ENCODE measurements at regions not wholly inside any gene's neighbourhood (a gene's known extent, or its start where the extent isn't known, plus 50 kb on each side); places are given as distances from the start of the nearest gene placed in this dataset.

DNA sequence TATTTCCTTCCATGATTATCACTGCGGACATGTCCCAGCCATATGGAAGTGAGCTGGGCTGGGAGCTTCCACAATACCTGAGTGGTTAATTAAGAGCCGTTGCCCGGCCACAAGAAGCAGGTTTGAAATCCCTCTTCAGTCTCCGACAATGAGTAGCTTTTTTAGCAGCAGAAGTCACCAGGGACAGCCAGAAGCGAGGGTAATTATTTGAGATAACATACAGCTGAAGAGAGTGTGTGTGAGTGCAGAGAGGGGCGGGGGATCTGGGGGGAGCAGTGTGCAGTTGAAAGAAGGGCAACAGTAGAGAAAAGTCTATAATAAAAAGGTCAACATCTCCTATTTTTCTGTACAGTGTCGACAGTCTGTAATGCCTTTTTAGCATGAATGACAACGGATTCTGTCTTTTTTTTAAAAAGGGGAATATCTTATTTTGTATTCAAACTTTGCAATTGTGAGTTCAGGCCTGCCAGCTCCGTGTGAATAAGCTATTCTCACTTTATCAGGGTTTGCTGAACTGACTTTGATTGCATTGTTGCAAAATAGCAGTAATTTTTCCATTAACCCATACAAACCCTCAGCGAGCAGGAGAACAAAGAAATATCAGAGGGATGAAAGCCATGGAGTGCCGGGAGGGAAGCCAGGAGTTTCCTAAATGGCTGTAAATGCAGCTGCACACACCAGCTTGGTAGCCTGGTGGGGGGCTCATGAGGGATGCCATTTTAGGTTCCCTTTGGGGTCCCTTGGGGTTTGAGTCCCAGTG, 220.3 kb upstream of the IRX3 start:
- no peak for DNase-seq

DNA sequence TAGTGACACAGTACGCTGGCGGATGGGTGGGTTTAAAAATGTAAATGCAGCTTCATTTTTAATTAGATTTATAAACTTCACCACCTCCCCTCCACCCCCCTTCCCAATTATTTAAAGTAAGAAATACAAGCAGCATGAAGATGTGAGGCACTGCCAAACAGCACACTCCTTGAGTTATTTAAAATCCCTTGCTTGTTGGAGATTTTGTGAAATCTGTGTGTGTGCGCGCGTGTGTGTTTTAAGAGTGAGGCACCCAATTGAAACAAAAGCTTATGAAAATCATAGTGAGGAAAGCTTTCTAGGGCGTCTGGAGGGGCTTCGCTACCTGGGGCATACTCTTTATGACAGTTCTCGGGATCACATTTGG, 219.6 kb upstream of the IRX3 start:
- no peak for DNase-seq

DNA sequence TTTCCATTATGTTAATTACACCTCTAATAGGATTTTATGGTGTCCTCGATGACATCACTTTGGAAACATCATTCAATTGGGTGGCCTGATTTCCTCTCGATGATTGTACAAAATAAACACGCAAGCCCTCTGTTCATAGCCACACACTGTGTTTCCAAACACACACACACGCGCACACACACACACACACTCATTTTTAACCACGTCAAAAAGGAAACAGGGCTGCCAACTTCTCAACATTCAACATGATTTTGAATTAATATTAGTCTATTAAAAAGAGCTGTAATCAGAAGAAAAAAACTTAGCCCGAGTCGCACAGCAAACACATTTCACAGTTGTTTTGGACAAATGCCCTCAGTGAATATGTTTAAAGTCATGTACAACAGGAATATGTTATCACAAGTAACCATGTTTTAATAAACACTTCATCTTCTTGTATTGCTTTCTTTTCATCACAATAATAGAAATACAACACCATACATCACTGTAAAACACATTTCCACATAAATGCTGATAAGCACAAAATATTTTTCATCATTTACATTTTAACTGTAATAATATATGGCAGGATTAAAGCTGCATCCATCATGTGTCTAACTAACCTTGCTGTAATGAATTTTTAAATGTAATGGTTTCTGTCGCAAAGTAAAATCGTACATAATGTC, 219.1 kb upstream of the IRX3 start:
- no peak for DNase-seq

DNA sequence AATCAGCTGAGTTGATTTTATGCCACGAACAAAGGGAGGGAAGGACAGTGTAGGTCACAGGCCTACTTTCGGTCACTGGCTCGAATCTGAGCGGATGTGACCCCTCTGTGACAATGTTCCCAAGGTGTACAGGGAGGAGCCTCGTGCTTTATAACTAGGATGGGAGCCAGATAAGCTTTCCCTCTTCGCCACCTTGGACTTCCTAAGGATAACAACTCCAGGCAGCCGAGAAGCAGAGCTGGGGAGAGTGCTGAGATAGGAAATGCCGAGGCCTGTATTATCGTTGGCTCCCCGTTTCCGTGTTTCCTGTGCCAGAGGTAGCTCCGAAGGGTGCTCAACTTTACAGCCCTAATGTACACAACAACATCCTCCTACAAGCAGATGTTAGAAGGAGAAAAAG, 217.8 kb upstream of the IRX3 start:
- DNase-seq, result no peak

DNA sequence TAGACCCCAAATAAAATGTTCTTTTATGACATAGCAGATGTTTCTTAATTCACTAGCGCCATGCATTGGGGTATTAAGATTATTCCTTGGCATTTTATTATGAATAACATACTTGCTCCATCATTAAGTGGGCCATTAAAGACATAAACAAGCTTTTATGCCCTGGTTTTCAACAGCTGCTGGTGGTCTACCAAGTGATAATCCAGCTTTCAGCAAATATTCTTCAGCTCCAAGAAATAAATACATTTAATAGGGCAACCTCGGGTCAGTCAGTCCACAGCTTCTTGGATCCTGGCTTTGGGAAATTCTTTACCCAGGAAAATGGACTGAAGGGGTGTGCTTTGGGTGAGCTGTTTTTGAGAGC, 217.3 kb upstream of the IRX3 start:
- DNase-seq, result no peak

DNA sequence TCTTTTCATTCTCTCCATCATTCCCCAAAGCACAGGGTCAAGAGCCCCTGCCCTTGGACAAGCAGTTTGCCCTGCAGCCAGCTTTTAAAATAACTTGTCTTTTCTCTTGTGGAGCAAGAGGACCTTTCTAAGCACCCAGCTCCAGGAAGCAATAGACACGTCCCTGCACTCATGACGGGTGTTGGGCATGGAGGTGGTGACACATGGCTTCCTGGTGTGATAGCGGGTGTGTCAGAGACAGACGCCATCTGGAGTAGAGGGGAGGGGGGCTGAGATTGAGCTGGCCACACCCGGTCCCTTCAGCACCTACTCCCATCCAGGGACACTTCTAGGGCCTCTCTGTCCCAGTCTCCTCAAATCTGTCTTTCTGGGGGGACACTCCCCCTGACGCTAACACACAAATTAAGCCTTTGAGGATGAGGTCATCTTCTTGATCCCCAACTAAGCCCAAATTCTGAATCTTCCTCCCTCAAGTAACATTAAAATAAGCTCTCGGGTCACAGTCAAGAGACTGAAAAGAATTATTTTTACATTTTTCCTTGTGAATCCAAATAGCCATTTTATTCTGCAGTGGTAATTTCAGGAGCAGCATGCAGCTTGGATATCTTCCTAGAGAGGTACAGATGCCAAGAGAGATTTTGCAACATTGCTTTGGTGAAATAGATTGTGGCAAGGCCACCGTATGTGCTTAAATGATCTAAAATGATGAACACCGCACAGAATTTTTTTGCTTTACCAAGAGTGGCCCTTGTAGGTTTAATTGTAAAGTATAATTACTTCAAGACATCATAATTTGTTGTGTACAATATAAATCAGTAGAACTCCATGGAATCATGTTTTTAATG, 216.6 kb upstream of the IRX3 start:
- DNase-seq, result no peak

DNA sequence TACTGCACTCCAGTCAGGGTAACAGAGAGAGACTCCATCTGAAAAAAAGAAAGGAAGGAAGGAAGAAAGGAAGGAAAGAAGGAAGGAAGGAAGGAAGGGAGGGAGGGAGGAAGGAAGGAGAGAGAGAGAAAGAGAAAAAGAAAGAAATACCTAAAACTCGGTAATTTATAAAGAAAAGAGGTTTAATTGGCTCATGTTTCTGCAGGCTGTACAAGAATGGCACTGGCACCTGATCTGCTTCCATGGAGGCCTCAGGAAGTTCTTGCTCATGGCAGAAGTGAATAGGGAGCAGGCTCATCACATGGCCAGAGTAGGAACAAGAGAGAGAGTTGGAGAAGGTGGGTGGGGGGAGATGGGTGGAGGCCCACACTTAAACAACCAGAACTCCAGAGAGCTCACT, 215.2 kb upstream of the IRX3 start:
- no peak for DNase-seq

DNA sequence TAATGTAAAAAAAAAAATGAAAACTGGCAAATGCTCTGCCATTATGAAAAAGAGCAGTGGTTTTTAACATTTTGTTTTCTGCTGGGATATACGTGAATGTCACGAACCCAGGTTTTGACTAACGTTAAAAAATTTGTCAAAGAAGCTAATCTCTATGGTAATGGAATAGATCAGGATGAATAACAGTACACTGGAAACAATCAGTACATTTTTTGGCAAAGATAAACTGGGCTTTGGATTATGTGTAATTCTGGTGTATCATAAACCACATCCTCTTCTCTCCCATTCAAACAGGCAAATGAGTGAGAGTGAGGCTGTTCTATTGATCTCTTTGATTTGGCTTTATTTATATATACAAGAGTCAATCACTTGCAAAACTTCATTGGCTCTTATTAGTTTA, 207.0 kb upstream of the IRX3 start:
- DNase-seq, result no peak

DNA sequence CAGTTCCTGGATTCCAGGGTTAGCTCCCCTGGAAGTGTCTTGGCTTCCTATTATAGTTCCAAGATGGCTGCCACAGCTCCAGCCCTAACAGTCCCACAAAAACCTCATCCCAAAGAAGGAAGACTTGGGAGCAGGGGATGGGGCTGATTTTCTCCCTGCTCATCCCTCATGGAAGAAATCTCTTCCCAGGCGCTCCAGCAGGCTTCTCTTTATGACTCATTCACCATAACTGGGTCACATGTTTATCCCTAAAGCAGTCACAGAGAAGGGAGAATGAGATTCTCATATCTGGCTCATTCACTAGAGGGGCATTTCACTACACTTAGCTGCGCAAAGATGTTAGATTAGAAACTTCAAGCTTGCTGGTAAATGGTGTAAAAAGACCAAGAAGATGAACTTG, 206.5 kb upstream of the IRX3 start:
- no peak for DNase-seq

DNA sequence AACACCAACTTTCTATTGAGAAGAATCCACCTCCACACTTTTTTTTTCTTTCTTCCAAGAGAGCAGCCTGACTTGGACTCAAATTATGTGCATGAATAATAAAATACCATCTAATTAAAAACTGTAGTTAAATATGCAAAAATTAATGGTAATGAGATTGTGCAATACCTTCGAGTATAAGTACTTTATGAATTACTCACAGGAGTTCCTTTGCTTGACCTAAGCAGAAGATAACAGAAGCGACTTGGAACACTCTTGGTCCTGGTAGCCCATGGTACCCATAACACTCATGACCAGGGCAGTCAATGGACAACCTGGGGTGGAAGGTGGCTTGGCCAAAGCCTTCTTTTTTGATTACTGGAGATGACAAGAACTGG, 203.5 kb upstream of the IRX3 start:
- DNase-seq, result no peak

DNA sequence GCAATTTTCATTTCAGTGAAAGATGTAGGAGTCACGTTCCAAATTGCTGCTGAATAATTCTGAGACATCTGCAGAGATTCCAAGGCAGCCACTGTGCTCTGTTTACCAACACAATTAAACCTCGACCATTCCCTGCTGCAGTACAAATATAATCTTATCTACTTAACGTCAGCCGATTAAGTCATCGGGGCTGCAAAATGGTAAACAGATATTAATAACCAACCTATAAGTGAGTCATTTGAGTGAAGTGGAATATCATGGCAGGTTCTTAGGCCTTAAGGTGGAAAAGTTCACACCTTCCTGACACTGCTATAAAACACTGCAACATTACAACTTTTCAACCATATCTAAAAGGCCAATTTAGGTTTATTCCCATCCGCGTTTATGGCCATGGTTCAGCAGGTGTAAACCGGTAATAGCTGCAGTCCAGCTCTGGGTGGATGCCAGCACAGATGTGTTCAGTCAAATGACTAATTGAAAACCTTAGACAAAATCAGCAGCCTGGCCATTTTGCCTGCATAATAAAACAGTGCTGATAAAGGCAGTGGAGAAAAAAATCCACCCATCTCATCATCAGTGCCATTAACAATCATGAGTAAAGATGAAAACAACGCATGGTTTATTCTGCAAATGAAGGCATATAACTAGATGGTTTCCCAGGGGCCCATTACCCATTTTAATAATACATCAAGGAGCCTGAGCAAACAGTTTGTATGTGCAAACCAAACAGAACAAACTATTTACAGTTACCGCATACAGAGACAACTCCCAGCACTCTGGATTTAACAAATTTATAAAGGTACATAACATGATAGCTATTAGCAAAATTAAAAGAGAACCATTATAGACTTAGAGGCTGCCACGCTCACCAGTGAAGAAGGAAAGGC, 202.9 kb upstream of the IRX3 start:
- peak; percentile 46 for DNase-seq

DNA sequence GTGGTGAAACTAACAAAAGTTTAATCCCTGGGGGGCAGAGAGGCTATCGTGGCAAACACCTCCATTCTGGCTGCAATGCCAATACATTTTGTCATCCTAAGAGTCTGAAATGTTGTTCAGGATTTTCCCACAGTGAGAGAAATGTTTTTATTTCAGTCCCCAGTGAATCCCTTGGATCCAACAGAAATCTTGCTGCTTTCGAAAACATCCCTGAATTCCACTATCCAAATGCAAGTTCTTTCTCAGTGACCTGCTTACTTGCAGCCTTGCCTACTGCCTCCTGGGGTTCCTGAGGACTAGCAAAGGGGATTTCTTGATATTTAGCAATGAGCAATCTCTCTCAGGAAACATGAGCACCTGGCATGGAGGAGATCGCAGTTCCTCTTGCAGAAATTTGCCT, 202.1 kb upstream of the IRX3 start:
- no peak for DNase-seq

DNA sequence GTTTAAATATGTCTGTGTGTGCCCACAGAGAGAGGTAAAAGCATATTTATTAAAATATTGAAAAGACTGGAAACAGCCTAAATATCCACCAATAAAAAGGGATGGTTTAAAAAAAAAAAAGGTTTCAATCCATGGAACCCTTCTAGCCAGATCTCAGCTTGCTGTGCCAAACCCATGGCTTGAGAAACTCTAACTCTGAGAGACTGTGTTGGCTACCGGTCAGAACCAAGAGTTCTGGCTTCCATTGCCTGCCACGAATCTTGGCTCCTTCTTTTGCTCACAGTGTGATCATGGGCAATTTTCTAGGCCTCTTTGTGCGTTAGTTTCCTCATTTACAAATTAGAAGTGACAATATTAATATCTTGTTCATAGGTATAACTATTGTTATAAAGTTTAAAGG, 201.3 kb upstream of the IRX3 start:
- no peak for DNase-seq

DNA sequence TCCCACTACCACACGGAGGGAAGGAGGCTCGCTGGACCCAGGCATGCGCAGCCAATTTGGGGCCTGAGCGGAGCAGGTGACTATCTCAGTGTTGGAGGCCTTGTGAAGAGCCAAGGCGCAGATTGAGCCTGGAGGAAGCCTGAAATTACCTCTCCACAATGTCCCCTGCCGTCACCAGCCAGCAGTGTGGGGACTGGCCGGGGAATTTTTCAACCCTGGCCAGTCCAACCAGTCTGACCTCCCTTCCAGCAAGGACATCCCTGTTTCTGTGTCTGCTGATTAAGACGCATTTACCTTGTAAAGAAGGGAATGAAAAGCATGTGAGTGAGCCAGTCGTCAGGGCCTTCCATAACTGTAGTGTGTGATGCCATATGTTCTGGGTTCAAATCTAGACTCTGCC, 198.1 kb upstream of the IRX3 start:
- no peak for DNase-seq

DNA sequence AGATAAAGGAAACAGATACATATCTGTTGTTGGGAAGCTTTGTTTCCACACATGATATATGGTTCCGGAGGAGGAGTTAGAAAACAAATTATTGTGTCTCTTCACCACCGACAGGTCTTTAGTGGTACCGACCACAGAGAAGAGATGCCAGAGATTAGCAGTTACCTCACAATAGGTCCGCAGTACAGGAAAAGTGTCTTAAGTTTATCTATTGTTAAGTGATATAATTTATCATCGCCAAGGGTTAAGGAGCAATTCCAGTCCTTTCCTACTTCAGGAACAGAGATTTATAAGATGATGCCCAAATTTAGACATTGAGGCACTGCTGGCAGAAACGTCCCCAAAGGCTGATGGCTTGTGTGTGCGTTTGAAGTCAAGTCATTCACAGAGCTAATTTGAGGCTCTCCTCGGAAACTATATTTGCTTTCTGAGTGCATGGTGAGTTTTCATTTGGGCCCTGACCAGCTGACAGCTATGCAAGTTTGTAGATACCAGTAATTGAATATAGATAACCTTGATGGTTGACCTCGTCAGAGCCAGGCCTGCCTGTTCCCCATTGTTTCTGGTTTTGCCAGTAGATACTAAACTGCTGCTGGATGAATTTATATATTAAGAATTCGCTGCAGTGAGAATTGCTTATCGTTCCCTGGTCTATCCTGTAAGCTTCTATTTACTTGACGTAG, 196.4 kb upstream of the IRX3 start:
- no peak for DNase-seq

DNA sequence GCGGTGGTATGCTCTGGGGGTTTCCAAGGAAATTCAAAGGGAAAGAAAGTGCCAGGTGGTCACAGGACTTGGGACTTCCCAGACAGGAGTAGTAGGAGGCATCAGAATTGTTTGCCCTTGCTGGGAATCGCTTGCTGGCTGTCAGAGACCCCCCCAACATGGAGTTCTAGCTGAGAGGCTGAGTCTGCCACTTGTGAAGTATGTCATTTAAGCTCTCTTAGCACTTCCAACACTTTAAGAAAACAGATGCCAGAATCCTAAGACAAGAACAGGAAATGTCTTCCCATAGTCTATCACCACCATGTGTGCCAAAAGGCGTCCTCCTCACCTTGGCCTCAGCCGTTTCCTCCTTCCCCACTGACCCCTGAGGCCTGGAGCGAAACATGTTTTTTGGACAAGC, 193.8 kb upstream of the IRX3 start:
- no peak for DNase-seq

DNA sequence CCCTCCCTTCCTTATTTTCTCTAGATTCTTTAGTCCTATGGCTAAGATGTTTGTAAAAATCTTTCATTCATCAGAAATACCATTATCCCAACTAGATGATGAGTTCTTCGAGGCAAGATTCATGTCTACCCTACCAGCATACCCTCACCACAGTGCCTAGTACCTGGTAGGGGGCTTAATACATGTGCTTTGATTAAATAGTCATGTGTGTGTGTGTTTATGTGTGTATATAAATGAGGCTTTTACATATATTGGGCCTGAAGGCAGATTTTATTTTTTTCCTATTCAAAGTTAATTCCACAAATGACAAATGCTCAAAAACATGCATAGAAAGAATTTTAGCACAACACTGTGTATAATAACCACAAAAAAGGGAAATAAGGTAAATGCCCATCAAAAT, 193.0 kb upstream of the IRX3 start:
- no peak for DNase-seq

DNA sequence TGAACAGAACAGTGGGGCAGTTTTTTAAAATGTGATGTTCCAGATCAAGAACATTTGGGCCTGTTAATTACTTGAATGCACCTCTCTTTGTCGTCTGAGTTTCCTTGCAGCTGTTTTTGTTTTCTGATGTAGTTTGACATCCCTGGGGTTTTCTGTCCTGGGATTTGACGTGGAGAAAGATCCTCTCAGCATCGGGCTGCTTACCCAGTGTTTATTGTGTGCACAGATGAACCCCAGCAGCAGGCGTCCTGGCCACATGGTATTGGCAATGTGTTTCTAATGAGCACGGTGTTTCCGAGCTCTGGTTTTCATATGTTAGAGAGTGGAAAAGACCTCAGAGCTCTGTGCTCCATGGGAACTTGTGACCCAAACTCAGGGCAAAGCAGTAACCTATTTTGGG, 191.1 kb upstream of the IRX3 start:
- no peak for DNase-seq

DNA sequence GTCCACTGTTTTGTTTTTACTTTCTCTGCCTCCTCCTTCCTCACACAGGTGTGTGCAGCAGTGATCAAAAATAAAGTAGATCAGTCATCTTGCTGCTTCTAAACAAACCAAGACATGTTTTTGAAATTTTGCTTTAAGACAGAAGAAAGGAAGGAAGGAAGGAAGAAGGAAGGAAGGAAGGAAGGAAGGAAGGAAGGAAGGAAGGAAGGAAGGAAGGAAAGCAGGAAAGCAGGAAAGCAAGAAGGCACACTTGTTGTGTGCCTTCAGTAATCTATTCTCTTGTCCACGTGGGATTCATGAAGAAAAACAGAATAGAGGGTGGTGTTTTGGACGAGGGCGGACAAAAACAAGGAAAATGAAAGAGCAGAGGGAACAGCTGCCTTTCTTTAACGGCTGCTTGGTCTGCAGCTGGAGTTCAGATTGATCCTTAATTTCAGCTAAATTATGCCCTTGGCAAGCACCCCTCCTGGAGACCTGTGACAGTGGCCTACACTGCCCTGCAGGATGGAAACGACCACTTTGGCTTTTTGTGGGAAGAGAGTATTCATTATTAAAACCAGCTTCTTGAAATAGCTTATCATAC, 188.5 kb upstream of the IRX3 start:
- no peak for DNase-seq

DNA sequence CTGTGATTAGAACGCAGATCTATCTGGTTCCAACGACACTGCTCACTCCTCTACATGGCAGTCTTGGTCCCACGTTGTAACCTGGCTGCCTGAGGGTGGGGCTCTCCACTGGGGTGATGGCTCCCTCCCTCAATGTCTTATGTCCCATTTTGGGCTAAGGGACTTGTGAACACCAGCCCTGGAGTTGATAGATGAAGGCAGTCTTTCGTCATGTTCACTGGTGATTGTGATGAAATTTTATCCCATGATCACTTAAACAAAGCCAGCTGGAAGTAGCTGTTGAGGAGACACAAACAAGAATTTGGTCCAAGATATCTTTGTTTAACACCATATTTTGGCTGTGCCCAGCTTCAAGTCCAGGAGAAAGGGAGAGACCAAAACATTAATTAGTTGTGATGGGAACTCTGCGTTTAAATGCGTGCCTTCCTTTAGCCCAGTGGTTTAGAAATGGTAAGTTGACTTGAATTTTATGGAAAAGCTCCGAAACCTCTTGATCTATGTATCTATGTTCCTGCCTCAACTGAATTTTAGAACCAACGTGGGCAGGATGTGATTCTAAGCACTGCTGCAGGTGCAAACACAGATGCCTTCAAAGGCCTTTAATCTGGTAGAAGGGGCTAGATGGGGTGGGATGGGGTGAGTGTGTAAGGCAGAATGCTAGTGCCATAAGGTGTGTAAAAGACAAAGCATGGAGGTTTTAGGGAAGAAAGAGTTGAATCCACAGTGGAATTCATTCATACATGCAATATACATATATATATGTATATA, 186.8 kb upstream of the IRX3 start:
- no peak for DNase-seq

DNA sequence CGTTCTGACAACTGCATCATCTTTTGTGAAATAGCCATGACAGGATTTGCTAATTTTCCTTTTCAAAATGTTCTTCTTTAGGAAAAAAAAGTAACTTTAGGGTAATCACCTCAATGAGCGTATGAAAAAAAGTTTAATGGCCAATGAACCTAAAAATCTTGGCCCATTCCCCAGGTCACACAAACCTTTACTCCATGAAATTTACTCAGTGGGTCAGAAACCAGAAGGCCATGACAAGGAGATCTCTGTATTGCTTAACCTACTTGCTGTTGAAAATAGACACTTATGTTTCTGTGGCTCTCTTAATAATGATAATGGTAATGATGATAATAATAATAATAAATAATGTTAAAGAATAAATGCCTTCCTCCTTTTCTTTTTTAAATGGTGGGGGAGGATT, 180.8 kb upstream of the IRX3 start:
- no peak for DNase-seq
